Activated T-helper 1 cell treated with anti-CD3 and anti-CD28 coated beads, Interleukin-12 subunit alpha, Interleukin-12 subunit beta, Interleukin-2, Interleukin-4 antibody, amounts not matched to agents 30 ng/mL and 10 ng/mL and 1 ng/mL, durations not matched to agents 14 hours and 24 hours and 36 hours (primary cell): ENCODE measurements at regions not wholly inside any gene's neighbourhood (a gene's known extent, or its start where the extent isn't known, plus 50 kb on each side); places are given as distances from the start of the nearest gene placed in this dataset.

Source experiments
- DNase-seq: peaks from one replicate; pipeline ENCODE4 v3.0.0; 2021; ENCODE audit warnings: low spot score
- H3K27ac Mint-ChIP-seq: one replicate; pipeline ENCODE4 v1.8.0; 2021; ENCODE audit warnings: mild to moderate bottlenecking, mixed read lengths
- H3K27me3 Mint-ChIP-seq: one replicate; pipeline ENCODE4 v1.8.0; 2022; ENCODE audit warnings: mild to moderate bottlenecking, moderate library complexity, mixed read lengths; ENCODE audit not compliant: insufficient read depth
- H3K36me3 Mint-ChIP-seq: one replicate; pipeline ENCODE4 v1.8.0; 2021; ENCODE audit warnings: low read depth, mixed read lengths
- H3K4me1 Mint-ChIP-seq: one replicate; pipeline ENCODE4 v1.8.0; 2021; ENCODE audit warnings: low read depth, mixed read lengths
- H3K4me3 Mint-ChIP-seq: one replicate; pipeline ENCODE4 v1.8.0; 2021; ENCODE audit warnings: mild to moderate bottlenecking, moderate library complexity, mixed read lengths
- H3K9me3 Mint-ChIP-seq: one replicate; pipeline ENCODE4 v1.8.0; 2021; ENCODE audit warnings: mixed read lengths
- intact Hi-C: fragments of 100-400 bp; cut with micrococcal nuclease; formaldehyde crosslinking; loops from one replicate; pipeline ENCODE4 v1.15.1; 2024

DNA sequence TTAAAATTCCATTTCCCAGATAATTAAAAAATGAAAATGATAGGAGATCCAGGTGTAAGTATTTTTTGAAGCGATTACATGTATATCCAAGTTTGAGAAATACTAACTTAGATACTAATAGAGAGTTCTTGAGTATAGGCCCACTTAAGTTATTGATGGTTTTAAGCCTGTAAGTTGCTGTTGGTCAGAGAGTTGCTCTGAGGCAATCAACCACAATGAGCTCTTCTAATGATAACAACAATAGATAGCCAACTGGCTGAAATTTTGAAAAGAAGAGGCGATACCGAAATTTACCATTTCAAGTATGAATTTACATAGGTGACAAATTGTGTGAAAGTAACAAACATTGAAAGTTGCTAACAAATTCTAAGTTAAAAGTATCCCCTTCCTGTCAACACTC is 209.5 kb downstream of the MANEA start:
- H3K9me3 Mint-ChIP-seq, result no peaks in the 10 kb centered on the region
- H3K27ac Mint-ChIP-seq, result no peak overlapping the region
- intact Hi-C loops, result no loop called here
- DNase-seq, result no peak
- no peaks in the 10 kb centered on the region for H3K27me3 Mint-ChIP-seq
- no peaks in the 10 kb centered on the region for H3K36me3 Mint-ChIP-seq
- H3K4me1 Mint-ChIP-seq, result no peaks in the 10 kb centered on the region
- H3K4me3 Mint-ChIP-seq, result no peak overlapping the region

DNA sequence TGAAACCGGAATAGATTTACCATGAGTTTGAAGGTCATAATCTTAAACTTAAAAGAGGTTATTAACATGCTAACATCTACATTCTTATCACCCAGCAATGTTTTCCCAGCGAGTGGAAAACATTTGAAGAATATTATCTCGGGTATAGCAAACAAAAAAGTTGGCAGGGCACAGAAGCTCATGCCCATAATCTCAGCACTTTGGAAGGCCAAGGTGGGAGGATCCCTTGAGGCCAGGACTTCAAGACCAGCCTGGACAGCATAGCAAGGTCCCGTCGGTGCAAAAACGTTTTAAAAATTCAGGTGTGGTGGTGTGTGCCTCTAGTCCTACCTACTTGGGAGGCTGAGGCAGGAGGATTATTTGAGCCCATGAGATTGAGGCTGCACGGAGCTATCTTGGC is 213.5 kb downstream of the MANEA start:
- intact Hi-C loops, result no loop called here

DNA sequence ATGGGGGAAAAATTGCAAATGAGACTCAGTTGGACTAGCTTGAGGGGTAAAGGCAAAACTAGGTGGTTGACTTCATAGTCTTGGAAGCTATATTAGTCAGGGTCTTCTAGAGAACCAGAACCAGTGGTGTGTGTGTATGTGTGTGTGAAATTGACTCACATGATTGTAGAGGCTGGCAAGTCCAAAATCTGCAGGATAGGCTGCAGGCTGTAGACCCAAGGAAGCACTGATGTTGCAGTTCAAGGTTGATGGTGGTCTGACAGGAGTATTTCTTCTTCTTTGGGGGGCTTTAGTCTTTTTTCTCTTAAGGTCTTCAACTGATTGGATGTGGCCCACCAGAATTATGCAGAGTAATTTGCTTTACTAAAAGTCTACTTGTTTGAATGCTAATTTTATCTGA is 217.4 kb downstream of the MANEA start:
- no peak overlapping the region for H3K27ac Mint-ChIP-seq
- H3K27me3 Mint-ChIP-seq, result no peaks in the 10 kb centered on the region
- DNase-seq, result no peak
- intact Hi-C loops, result no loop called here
- H3K4me1 Mint-ChIP-seq, result no peaks in the 10 kb centered on the region
- H3K9me3 Mint-ChIP-seq, result no peaks in the 10 kb centered on the region
- H3K36me3 Mint-ChIP-seq, result no peaks in the 10 kb centered on the region
- no peak overlapping the region for H3K4me3 Mint-ChIP-seq

More for the DNA sequence above, 213.5 kb downstream of the MANEA start:
- H3K9me3 Mint-ChIP-seq, result no peaks in the 10 kb centered on the region
- H3K4me3 Mint-ChIP-seq, result no peak overlapping the region
- no peak for DNase-seq
- no peaks in the 10 kb centered on the region for H3K36me3 Mint-ChIP-seq
- H3K4me1 Mint-ChIP-seq, result no peaks in the 10 kb centered on the region
- H3K27me3 Mint-ChIP-seq, result no peaks in the 10 kb centered on the region
- H3K27ac Mint-ChIP-seq, result no peak overlapping the region

GRCh38 chr6:95795927-95796326 is 218.6 kb downstream of the MANEA start:
- no peak overlapping the region for H3K27ac Mint-ChIP-seq
- no peak for DNase-seq
- intact Hi-C loops, result no loop called here
- no peaks in the 10 kb centered on the region for H3K4me1 Mint-ChIP-seq
- H3K36me3 Mint-ChIP-seq, result no peaks in the 10 kb centered on the region
- H3K27me3 Mint-ChIP-seq, result no peaks in the 10 kb centered on the region
- no peak overlapping the region for H3K4me3 Mint-ChIP-seq
- H3K9me3 Mint-ChIP-seq, result no peaks in the 10 kb centered on the region

DNA sequence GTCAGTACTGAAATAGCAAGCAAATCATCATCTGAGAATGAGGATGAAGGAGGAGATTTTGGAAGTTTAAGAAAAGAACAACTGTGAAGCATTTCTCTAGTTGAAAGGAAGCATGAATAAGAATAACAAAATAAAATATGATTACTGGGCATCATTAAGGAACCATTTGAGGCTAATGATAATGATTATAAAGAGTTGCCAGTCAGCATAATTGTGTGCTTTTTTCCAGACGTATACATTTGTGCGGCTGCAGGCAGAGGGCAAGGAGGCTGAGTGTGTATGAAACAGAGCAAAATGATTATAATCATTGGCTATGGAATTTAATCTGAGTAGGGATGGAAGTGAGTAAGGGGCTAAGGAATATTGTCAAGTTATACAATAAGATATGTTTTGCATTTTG is 218.7 kb upstream of the FUT9 start:
- no peaks in the 10 kb centered on the region for H3K4me1 Mint-ChIP-seq
- no peaks in the 10 kb centered on the region for H3K36me3 Mint-ChIP-seq
- H3K4me3 Mint-ChIP-seq, result no peak overlapping the region
- H3K9me3 Mint-ChIP-seq, result no peaks in the 10 kb centered on the region
- intact Hi-C loops, result no loop called here
- no peaks in the 10 kb centered on the region for H3K27me3 Mint-ChIP-seq
- no peak overlapping the region for H3K27ac Mint-ChIP-seq
- no peak for DNase-seq

GRCh38 chr6:95802978-95803377 is 212.8 kb upstream of the FUT9 start:
- H3K4me1 Mint-ChIP-seq, result no peaks in the 10 kb centered on the region
- DNase-seq, result no peak
- H3K9me3 Mint-ChIP-seq, result no peaks in the 10 kb centered on the region
- H3K27me3 Mint-ChIP-seq, result no peaks in the 10 kb centered on the region
- intact Hi-C loops, result no loop called here
- no peak overlapping the region for H3K27ac Mint-ChIP-seq
- H3K4me3 Mint-ChIP-seq, result no peak overlapping the region
- no peaks in the 10 kb centered on the region for H3K36me3 Mint-ChIP-seq

DNA sequence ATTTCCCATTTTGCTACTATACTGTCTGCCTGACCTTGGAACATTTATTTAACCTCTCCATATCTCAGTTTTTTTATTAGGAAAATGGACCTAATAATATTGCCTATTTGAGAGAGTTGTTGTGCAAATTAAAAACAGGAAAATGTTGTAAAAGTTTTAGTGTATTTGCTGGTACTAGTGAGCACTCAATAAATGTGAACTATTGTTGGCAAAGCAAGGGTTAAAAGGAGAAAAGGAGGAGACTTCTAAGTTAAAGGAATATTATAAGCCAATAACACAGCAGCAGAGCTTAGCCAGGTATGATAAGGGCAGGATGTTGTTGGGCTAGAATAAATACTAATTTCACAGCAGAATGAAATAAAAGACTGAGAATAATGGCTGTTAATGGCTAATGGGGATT is 211.9 kb upstream of the FUT9 start:
- Mint-ChIP-seq H3K9me3 (no peaks in the 10 kb centered on the region), H3K4me3 (no peak overlapping the region), H3K36me3 (no peaks in the 10 kb centered on the region), H3K27ac (no peak overlapping the region), H3K27me3 (no peaks in the 10 kb centered on the region), H3K4me1 (no peaks in the 10 kb centered on the region)
- intact Hi-C loops, result no loop called here
- DNase-seq, result no peak

DNA sequence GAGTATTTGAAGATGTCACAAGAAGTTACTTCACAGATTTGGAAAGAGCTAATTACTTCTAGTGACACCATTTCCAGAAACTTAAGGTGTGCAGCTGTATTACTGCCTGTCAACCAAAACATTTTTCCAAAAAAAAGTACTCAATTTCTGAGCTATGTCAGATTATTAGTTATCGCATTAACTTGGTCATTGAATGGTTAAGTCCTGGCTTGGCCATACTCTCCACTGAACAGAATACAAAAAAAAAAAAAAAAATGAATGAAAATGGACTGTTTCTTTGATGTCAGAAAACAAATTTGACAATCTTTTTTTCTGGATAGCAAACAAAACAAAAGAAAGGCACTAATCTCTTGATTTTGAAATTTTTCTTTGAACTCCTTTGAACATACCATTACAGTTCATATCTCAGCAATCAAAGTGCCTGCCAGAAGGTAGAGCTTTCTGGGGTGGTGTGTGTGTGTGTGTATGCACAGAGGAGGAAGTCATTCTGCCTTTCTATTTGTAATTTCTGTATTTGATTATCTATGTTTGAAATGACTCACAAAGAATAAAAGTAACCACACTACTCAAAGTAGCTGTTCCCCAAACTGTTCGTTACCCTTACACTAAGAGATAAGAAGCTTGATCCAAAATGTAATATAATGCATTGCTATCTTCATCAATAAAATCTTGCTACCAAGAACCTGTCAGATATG is 210.8 kb upstream of the FUT9 start:
- Mint-ChIP-seq H3K4me3 (no peak overlapping the region), H3K27ac (no peak overlapping the region), H3K36me3 (no peaks in the 10 kb centered on the region), H3K27me3 (no peaks in the 10 kb centered on the region), H3K4me1 (no peaks in the 10 kb centered on the region), H3K9me3 (no peaks in the 10 kb centered on the region)
- no peak for DNase-seq
- intact Hi-C loops, result no loop called here

- no peak overlapping the region for H3K4me3 Mint-ChIP-seq
- intact Hi-C loops, result no loop called here
- H3K4me1 Mint-ChIP-seq, result no peaks in the 10 kb centered on the region
- DNase-seq, result no peak
- no peaks in the 10 kb centered on the region for H3K9me3 Mint-ChIP-seq
- H3K27ac Mint-ChIP-seq, result no peak overlapping the region
- no peaks in the 10 kb centered on the region for H3K36me3 Mint-ChIP-seq
- H3K27me3 Mint-ChIP-seq, result no peaks in the 10 kb centered on the region
These were observed 210.1 kb upstream of the FUT9 start for GRCh38 chr6:95805699-95806098.

- Mint-ChIP-seq H3K4me1 (no peaks in the 10 kb centered on the region), H3K4me3 (no peak overlapping the region), H3K36me3 (no peaks in the 10 kb centered on the region), H3K9me3 (no peaks in the 10 kb centered on the region), H3K27me3 (no peaks in the 10 kb centered on the region), H3K27ac (no peak overlapping the region)
- intact Hi-C loops, result no loop called here
- no peak for DNase-seq
These were observed 200.3 kb upstream of the FUT9 start for GRCh38 chr6:95815389-95816056.

- intact Hi-C loops, result no loop called here
These were observed 196.3 kb upstream of the FUT9 start for GRCh38 chr6:95819461-95819860.

DNA sequence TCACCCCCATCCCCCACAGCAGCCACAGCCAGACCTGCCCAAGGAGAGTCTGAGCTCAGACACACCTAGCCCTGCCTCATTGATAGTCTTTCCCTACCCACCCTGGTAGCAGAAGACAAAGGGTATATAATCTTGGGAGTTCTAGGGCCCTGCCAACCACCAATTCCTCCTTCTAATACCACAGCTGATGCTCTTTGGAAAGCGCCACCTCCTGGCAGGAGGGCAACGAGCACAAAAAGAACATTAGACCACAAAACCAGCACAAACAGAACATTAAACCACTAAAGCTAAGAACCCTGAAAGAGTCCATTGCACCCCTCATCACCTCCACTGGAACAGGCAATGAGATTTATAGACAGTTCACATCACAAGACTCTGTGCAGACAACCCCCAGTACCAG is 195.8 kb upstream of the FUT9 start:
- intact Hi-C loops, result no loop called here
- DNase-seq, result no peak

More at GRCh38 chr6:95819461-95819860, 196.3 kb upstream of the FUT9 start:
- no peaks in the 10 kb centered on the region for H3K27me3 Mint-ChIP-seq
- H3K4me3 Mint-ChIP-seq, result no peak overlapping the region
- no peaks in the 10 kb centered on the region for H3K4me1 Mint-ChIP-seq
- no peak overlapping the region for H3K27ac Mint-ChIP-seq
- H3K36me3 Mint-ChIP-seq, result no peaks in the 10 kb centered on the region
- DNase-seq, result no peak
- H3K9me3 Mint-ChIP-seq, result peaks cover 2% of the 10 kb centered on the region

DNA sequence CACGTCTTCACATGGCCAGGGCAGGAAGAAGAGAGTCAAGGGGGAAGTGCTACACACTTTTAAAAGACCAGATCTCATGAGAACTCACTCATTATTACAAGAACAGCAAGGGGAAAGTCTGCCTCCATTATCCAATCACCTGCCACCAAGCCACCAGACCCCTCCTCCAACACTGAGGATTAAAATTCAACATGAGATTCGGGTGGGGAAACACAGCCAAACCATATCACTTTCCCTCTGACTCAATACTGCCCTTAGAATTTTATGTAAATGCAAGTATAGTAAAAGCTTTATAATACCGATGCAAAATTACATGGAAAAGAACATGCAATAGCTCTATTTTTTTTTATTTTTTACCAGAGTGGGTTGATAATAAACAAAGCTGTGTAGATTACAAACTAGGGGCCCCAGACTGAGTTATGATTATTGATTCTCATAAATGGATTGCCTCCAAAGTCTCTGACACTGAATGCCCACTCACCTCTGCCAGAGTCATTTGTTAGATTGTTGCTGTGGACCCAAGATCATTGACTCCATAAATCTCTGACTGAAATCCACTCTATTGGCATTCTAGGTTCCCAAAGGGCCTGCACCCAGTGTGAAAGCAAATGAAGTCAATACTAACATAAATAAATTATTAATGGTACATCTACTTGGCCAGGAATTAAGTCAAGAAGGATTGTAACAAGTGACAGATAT is 184.8 kb upstream of the FUT9 start:
- intact Hi-C loops, result no loop called here
- no peaks in the 10 kb centered on the region for H3K36me3 Mint-ChIP-seq
- H3K9me3 Mint-ChIP-seq, result no peaks in the 10 kb centered on the region
- H3K27me3 Mint-ChIP-seq, result no peaks in the 10 kb centered on the region
- DNase-seq, result no peak
- H3K27ac Mint-ChIP-seq, result no peak overlapping the region
- no peaks in the 10 kb centered on the region for H3K4me1 Mint-ChIP-seq
- H3K4me3 Mint-ChIP-seq, result no peak overlapping the region

More for the DNA sequence above, 195.8 kb upstream of the FUT9 start:
- no peak overlapping the region for H3K4me3 Mint-ChIP-seq
- peaks cover 4% of the 10 kb centered on the region for H3K9me3 Mint-ChIP-seq
- H3K4me1 Mint-ChIP-seq, result no peaks in the 10 kb centered on the region
- no peaks in the 10 kb centered on the region for H3K36me3 Mint-ChIP-seq
- no peaks in the 10 kb centered on the region for H3K27me3 Mint-ChIP-seq
- no peak overlapping the region for H3K27ac Mint-ChIP-seq
